Astrocyte of the spinal cord (primary cell): ENCODE measurements at regions not wholly inside any gene's neighbourhood (a gene's known extent, or its start where the extent isn't known, plus 50 kb on each side); places are given as distances from the start of the nearest gene placed in this dataset.

Experiments
- DNase-seq: peaks from one replicate; pipeline ENCODE4 v3.0.0; 2011; ENCODE audit warnings: low read depth, low spot score
- H3K4me3 ChIP-seq: 2 replicates; pipeline ENCODE4 v1.5.1; 2011; ENCODE audit warnings: low read depth, mild to moderate bottlenecking, low read length, moderate library complexity
- CTCF ChIP-seq: IDR thresholded peaks from 2 replicates; pipeline ENCODE4 v1.5.1; 2012; ENCODE audit warnings: low read depth, mild to moderate bottlenecking, low read length, inconsistent platforms
- in situ Hi-C: cut with HindIII; loops from 2 replicates; pipeline ENCODE4 v1.10.0; 2017; ENCODE audit warnings: low sequenced_read_pairs

- in situ Hi-C loops, result no loop called here
- TF ChIP-seq CTCF, result no peak
- DNase-seq, result peak; percentile 30
- H3K4me3 ChIP-seq, result no peak overlapping the region
Observed at GRCh38 chr1:232426801-232427200, 203.1 kb downstream of the SIPA1L2 start.

DNA sequence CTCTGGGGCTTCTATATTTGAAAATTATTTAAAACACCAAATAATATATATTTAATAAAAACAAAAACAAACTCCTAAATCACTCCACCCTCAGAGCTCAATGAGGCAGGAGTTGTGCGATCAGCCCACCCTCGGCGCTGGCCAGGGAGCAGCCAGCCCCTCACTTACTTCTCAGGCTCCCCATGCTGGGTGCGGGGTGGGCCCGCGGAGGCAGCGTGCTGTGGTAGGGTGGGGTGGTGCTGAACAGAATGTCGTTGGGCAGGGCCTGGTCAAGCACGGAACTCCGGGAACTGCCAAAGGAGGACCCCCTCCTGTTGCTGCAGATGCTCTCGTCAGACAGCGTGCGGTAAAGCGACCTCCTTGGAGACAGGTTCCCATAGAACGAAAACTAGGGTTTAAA is 204.5 kb downstream of the SIPA1L2 start:
- no peak overlapping the region for H3K4me3 ChIP-seq
- DNase-seq, result no peak
- no peak for TF ChIP-seq CTCF
- in situ Hi-C loops, result no loop called here

DNA sequence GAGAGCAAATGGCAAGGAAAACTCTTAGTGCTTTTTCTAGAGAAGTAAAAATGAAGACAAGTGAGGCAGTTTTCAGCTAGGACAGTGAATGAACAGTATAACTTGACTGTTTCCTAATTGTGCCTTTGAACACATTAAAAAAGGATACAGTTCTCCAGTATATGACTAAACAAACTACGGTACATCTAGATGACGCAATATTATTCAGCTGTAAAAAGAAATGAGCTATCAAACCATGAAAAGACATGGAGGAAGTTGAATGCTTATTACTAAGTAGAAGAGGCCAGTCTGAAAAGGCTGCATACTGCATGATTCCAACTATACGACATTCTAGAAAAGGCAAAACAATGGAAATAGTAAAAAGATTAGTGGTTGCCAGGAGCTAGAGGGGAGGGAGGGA is 206.3 kb downstream of the SIPA1L2 start:
- in situ Hi-C loops, result no loop called here
- no peak for DNase-seq
- no peak overlapping the region for H3K4me3 ChIP-seq
- no peak for TF ChIP-seq CTCF

- in situ Hi-C loops, result no loop called here
- TF ChIP-seq CTCF, result no peak
Observed at GRCh38 chr1:232422898-232423297, 207.0 kb downstream of the SIPA1L2 start.

DNA sequence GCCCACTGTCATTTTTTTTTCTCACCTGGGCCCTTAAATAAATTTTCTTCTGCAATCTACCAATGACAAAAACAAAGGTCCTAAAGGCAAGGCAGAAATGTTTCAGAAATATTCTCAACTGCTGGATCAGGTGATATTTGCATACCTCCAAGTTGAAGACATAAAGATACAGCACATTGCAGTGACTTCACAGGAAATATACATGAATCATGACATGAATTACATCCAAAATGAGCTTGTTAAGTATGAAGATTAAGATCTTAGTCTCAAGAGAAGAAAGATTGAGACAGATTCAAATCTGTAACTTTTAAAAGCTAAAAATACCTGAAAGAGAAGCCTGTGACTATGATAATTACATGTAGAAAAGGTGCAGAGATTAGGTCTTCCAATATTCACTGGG is 207.8 kb downstream of the SIPA1L2 start:
- no peak for DNase-seq
- in situ Hi-C loops, result no loop called here
- no peak overlapping the region for H3K4me3 ChIP-seq
- TF ChIP-seq CTCF, result no peak

More at GRCh38 chr1:232422898-232423297, 207.0 kb downstream of the SIPA1L2 start:
- no peak overlapping the region for H3K4me3 ChIP-seq
- no peak for DNase-seq

- in situ Hi-C loops, result no loop called here
- TF ChIP-seq CTCF, result no peak
- no peak for DNase-seq
- H3K4me3 ChIP-seq, result no peak overlapping the region
Observed at GRCh38 chr1:232421143-232421796, 208.7 kb downstream of the SIPA1L2 start.
